H1 (cell line): ENCODE measurements at regions not wholly inside any gene's neighbourhood (a gene's known extent, or its start where the extent isn't known, plus 50 kb on each side); places are given as distances from the start of the nearest gene placed in this dataset.

ENCODE experiments used
- CHD7 ChIP-seq: fragments of 300-600 bp; sonication (generic); IDR thresholded peaks from 2 replicates; pipeline ENCODE4 v1.7.1; 2012; ENCODE audit warnings: low read length, moderate library complexity, mild to moderate bottlenecking, inconsistent platforms; ENCODE audit not compliant: insufficient replicate concordance
- CREB1 ChIP-seq: IDR thresholded peaks from 2 replicates; pipeline ENCODE4 v1.6.1; 2012; ENCODE audit warnings: inconsistent platforms
- POLR2AphosphoS5 ChIP-seq: IDR thresholded peaks from 2 replicates; pipeline ENCODE4 v1.6.1; 2011; ENCODE audit warnings: low read depth, low read length
- TAF1 ChIP-seq: IDR thresholded peaks from 2 replicates; pipeline ENCODE4 v1.6.1; 2011; ENCODE audit warnings: mild to moderate bottlenecking, low read depth, low read length

DNA sequence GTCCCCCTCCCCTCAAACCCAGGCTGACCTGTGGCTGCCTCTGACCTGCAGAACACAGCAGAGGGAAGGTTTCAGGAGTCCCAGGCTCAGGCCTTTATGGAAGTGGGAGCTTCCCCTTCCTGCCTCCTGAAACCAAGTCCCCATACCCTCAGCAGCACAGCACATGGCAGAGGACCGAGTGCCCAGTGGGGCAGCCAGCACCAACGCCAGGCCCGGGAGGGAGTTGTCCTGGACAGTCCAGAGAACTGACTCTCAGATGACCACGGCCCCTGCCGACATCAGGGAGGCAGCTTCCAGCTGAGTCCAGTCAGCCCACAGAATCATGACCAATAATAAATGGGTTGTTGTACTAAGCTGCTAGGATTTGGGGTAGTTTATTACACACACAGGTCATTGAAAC lies 79.6 kb upstream of the ERG start (continued):
- TF ChIP-seq CHD7 (no peak), CREB1 (no peak), TAF1 (no peak), POLR2AphosphoS5 (no peak)
